IPS DF 6.9 (cell line): ENCODE measurements at regions not wholly inside any gene's neighbourhood (a gene's known extent, or its start where the extent isn't known, plus 50 kb on each side); places are given as distances from the start of the nearest gene placed in this dataset.

Experiments used
- DNase-seq: peaks from one replicate; pipeline ENCODE4 v3.0.0-alpha.2; 2013; ENCODE audit warnings: low read depth, low spot score
- H3K27ac ChIP-seq: one replicate; pipeline ENCODE4 v1.5.1; 2013; ENCODE audit warnings: low read length, control low read depth
- H3K27me3 ChIP-seq: 2 replicates; pipeline ENCODE4 v1.6.1; 2013; ENCODE audit warnings: mild to moderate bottlenecking, low read length; ENCODE audit not compliant: control insufficient read depth, insufficient read depth
- H3K36me3 ChIP-seq: 2 replicates; pipeline ENCODE4 v1.6.1; 2013; ENCODE audit warnings: low read length; ENCODE audit not compliant: control insufficient read depth, insufficient read depth
- H3K4me1 ChIP-seq: 2 replicates; pipeline ENCODE4 v1.6.1; 2013; ENCODE audit warnings: low read length; ENCODE audit not compliant: control insufficient read depth, insufficient read depth
- H3K4me3 ChIP-seq: 2 replicates; pipeline ENCODE4 v1.5.1; 2013; ENCODE audit warnings: mild to moderate bottlenecking, low read length
- H3K9me3 ChIP-seq: 2 replicates; pipeline ENCODE4 v1.6.1; 2013; ENCODE audit warnings: low read length, inconsistent platforms; ENCODE audit not compliant: control insufficient read depth, insufficient read depth
- WGBS: extraction: QIAGEN DNeasy Blood & Tissue Kit; methylation state at CpG from one replicate; pipeline ENCODE4 v1.1.7; 2013; ENCODE audit warnings: mixed read lengths, missing lambda C conversion rate; ENCODE audit not compliant: insufficient read length, insufficient coverage; 5-methylcytosine and 5-hydroxymethylcytosine counted together

DNA sequence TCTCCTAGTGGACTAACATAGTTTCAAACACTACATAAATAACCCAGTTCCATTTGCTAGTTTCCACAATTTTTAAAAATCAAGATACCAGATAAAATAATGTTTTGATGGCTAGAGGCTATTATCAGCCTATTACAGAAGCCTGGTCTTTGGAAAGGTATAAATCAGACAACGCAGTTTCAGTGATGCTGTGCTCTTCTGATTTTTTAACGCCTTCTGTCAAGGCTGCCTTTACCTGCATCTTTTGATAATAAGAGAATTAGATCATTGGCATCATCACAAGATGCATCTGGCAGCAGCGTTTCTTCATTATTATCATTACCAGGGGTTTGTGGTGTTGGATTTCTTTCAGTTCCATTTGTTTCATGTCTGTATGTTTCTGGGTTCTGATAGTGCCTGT, 268.7 kb downstream of the MTX2 start:
- H3K4me1 ChIP-seq, result no peaks in the 10 kb centered on the region
- DNase-seq, result no peak
- H3K27me3 ChIP-seq, result no peaks in the 10 kb centered on the region
- H3K27ac ChIP-seq, result no peak overlapping the region
- no peaks in the 10 kb centered on the region for H3K36me3 ChIP-seq
- WGBS, result no CpG with 5 or more reads among the region's 3 CpGs
- no peak overlapping the region for H3K4me3 ChIP-seq
- no peaks in the 10 kb centered on the region for H3K9me3 ChIP-seq

DNA sequence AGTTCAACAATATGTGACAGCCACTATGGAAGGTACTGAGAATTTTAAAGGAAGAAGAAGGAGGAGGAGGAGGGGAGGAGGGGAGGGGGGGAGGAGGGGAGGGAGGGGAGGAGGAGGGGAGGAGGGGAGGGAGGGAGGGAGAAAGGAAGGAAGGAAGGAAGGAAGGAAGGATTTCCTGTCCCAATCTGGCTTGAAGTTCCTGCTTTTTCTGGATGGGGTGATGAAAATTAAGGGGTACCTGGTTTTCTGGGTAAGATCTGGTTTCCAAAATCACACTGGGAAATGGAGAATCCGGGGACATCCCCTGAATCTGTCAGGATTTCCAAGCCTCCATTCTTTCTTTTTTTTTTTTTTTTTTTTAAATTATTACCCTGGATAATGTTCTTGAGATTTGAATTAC, 271.8 kb downstream of the MTX2 start:
- no peak overlapping the region for H3K4me3 ChIP-seq
- no CpG with 5 or more reads among the region's 1 CpG for WGBS
- DNase-seq, result no peak
- no peaks in the 10 kb centered on the region for H3K9me3 ChIP-seq
- H3K27me3 ChIP-seq, result no peaks in the 10 kb centered on the region
- H3K27ac ChIP-seq, result no peak overlapping the region
- no peaks in the 10 kb centered on the region for H3K36me3 ChIP-seq
- no peaks in the 10 kb centered on the region for H3K4me1 ChIP-seq

GRCh38 chr2:176542476-176542875, 273.2 kb downstream of the MTX2 start:
- WGBS, result no CpG with 5 or more reads among the region's 1 CpG
- no peak for DNase-seq
- H3K36me3 ChIP-seq, result no peaks in the 10 kb centered on the region
- H3K4me1 ChIP-seq, result no peaks in the 10 kb centered on the region
- no peaks in the 10 kb centered on the region for H3K27me3 ChIP-seq
- no peaks in the 10 kb centered on the region for H3K9me3 ChIP-seq
- H3K27ac ChIP-seq, result no peak overlapping the region
- H3K4me3 ChIP-seq, result no peak overlapping the region

DNA sequence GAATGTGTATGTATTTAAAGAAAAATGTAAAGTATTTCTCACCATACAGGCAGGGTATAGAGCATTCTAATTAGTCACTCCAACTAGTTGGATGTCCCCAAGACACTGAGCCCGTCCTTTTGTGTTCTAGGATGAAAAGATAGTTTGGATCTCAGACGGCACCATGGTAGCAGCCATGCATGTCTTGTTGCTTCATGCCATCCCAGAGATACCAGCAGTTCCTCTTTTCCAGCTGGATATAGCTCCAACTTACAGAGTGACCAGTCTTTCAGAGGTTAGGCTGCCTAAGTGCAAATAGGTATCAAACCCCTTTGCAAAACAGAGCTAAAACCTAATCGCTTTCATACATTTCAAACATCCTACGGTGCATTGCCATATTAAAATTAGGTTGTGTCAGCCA, 275.3 kb downstream of the MTX2 start:
- Histone ChIP-seq H3K36me3 (no peaks in the 10 kb centered on the region), H3K27ac (no peak overlapping the region), H3K4me1 (no peaks in the 10 kb centered on the region), H3K4me3 (no peak overlapping the region), H3K27me3 (no peaks in the 10 kb centered on the region), H3K9me3 (no peaks in the 10 kb centered on the region)
- WGBS, result no CpG with 5 or more reads among the region's 4 CpGs
- DNase-seq, result no peak

GRCh38 chr2:176544991-176545956, 276.0 kb downstream of the MTX2 start:
- WGBS, result no CpG with 5 or more reads among the region's 4 CpGs
- no peaks in the 10 kb centered on the region for H3K9me3 ChIP-seq
- no peaks in the 10 kb centered on the region for H3K36me3 ChIP-seq
- no peak overlapping the region for H3K27ac ChIP-seq
- no peaks in the 10 kb centered on the region for H3K27me3 ChIP-seq
- no peaks in the 10 kb centered on the region for H3K4me1 ChIP-seq
- no peak overlapping the region for H3K4me3 ChIP-seq
- DNase-seq, result no peak

GRCh38 chr2:176546550-176546949, 277.3 kb downstream of the MTX2 start:
- no peak for DNase-seq
- no peaks in the 10 kb centered on the region for H3K9me3 ChIP-seq
- H3K4me3 ChIP-seq, result no peak overlapping the region
- no peaks in the 10 kb centered on the region for H3K27me3 ChIP-seq
- H3K36me3 ChIP-seq, result no peaks in the 10 kb centered on the region
- no peaks in the 10 kb centered on the region for H3K4me1 ChIP-seq
- WGBS, result no CpG with 5 or more reads among the region's 4 CpGs
- no peak overlapping the region for H3K27ac ChIP-seq

- no peaks in the 10 kb centered on the region for H3K36me3 ChIP-seq
- no peaks in the 10 kb centered on the region; the same call in 1 of the 2 replicates for H3K4me1 ChIP-seq
- no peaks in the 10 kb centered on the region for H3K9me3 ChIP-seq
- H3K4me3 ChIP-seq, result no peak overlapping the region
- no peaks in the 10 kb centered on the region; the same call in 1 of the 2 replicates for H3K27me3 ChIP-seq
- H3K27ac ChIP-seq, result no peak overlapping the region
- WGBS, result no CpG with 5 or more reads among the region's 1 CpG
- DNase-seq, result no peak
Measured at GRCh38 chr2:176552501-176553135, 283.4 kb downstream of the MTX2 start.

DNA sequence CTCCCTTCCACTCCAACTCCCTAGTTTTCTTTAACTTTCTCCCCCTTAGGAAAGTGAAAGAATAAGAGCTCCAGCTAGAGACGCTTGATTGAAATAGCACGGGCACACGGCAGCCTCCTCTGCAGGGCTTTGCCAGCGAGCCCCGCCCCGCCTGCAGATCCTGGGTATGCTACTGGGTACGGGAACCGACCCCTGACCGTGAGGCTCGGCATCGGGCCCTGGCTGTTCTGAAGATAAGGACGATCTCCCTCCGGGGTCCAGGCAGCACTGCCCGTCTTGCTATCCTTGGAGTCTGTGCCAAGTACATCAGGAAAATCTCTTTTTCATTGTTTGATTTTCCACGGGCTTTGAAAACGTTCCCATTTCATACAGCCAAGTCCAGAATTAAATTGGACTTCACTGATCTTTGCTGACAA, 284.5 kb downstream of the MTX2 start:
- peak overlapping the region; percentile 14; the same call in 1 of the 2 replicates for H3K4me3 ChIP-seq
- H3K27ac ChIP-seq, result no peak overlapping the region
- no peaks in the 10 kb centered on the region for H3K36me3 ChIP-seq
- no peaks in the 10 kb centered on the region; the same call in 1 of the 2 replicates for H3K27me3 ChIP-seq
- no peaks in the 10 kb centered on the region; the same call in 1 of the 2 replicates for H3K4me1 ChIP-seq
- WGBS, result no CpG with 5 or more reads among the region's 16 CpGs
- no peaks in the 10 kb centered on the region for H3K9me3 ChIP-seq
- DNase-seq, result no peak

DNA sequence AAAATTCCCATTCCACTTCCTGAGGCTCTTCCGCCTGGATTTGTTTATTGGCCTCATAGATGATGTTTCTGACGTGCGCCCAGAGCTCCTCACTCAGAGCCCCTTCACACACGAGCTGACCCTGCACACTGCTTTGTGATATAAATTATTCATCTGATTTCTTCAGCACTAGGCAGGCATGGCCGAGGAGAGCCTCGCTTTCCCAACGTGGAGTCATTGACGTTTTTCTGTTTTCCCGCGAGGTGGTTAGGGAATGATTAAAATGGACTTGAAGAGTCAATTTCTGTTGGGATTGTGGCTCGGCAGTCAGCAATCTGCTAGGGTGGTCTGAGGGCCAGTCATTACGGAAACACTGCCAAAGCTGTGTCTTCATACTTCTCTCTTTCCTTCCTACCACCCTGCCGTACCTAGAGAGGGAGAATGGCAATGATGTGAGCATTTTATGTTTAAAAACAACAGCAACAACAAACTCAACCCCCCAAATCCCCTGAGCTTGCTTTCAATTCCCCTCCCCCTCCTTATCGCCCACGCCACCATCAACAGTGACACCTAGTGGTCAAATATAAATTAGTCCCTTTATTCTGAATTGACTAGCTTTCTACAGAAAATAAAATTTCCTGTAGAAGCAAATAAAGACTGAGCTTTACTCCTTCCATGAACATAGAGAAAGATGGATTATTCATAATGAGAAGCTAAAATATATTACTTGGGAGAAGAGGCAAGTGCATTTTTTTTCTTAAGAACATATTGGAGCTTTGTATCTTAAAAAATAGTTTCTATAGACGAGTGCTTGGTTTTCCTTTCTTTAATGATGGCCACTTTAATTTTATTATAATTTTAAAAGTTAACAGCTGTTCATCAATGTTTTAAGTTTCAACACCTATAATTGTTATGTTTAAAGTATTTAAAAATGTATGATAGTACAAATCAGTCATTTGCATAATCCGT, 285.1 kb downstream of the MTX2 start:
- H3K36me3 ChIP-seq, result no peaks in the 10 kb centered on the region
- no peaks in the 10 kb centered on the region for H3K9me3 ChIP-seq
- H3K4me1 ChIP-seq, result no peaks in the 10 kb centered on the region; the same call in 1 of the 2 replicates
- DNase-seq, result no peak
- no peak overlapping the region for H3K27ac ChIP-seq
- no peaks in the 10 kb centered on the region; the same call in 1 of the 2 replicates for H3K27me3 ChIP-seq
- no CpG with 5 or more reads among the region's 17 CpGs for WGBS
- H3K4me3 ChIP-seq, result peak overlapping the region; percentile 14; the same call in 1 of the 2 replicates

DNA sequence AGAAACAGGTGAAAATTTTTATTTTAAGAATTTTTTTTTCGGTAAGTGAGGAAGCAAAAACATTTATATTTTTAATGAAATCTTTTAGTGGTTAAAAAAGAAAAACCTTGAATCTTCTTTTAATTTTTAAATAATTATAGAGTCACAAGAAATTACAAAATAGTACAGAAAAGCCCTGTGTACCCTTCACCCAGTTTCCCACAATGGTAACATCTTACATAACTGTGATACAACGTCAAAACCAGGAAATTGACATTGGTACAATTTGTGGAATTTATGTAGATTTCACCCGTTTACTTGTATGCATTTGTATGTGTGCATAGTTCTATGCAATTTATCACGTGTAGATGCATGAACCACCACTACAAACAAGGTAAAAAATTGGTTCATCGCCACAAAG, 285.9 kb downstream of the MTX2 start:
- H3K36me3 ChIP-seq, result no peaks in the 10 kb centered on the region
- H3K4me1 ChIP-seq, result no peaks in the 10 kb centered on the region; the same call in 1 of the 2 replicates
- H3K27me3 ChIP-seq, result no peaks in the 10 kb centered on the region; the same call in 1 of the 2 replicates
- H3K9me3 ChIP-seq, result no peaks in the 10 kb centered on the region
- no peak overlapping the region for H3K27ac ChIP-seq
- H3K4me3 ChIP-seq, result no peak overlapping the region
- no peak for DNase-seq
- no CpG with 5 or more reads among the region's 5 CpGs for WGBS
